DND-41 (cell line): ENCODE measurements at regions not wholly inside any gene's neighbourhood (a gene's known extent, or its start where the extent isn't known, plus 50 kb on each side); places are given as distances from the start of the nearest gene placed in this dataset.

Source experiments
- ATAC-seq: fragments of 200-7000 bp; cut with Tn5 transposase; 3 replicates; pipeline ENCODE4 v1.9.1; 2021; ENCODE audit warnings: low read depth; ENCODE audit not compliant: insufficient read depth
- DNase-seq: peaks from one replicate; pipeline ENCODE4 v3.0.0-alpha.2; 2020
- H2AFZ ChIP-seq: 2 replicates; pipeline ENCODE4 v1.6.0; 2012; ENCODE audit warnings: low read depth, low read length
- H3K27ac ChIP-seq: 2 replicates; pipeline ENCODE4 v1.5.1; 2012; ENCODE audit warnings: low read length, inconsistent platforms
- H3K27me3 ChIP-seq: fragments of 200-600 bp; sonication (generic); 2 replicates; pipeline ENCODE4 v1.6.0; 2012; ENCODE audit warnings: low read length, mild to moderate bottlenecking, inconsistent platforms; ENCODE audit not compliant: insufficient read depth, poor library complexity
- H3K36me3 ChIP-seq: 2 replicates; pipeline ENCODE4 v1.5.1; 2012; ENCODE audit warnings: low read length, inconsistent platforms; ENCODE audit not compliant: insufficient read depth
- H3K4me1 ChIP-seq: 2 replicates; pipeline ENCODE4 v1.5.1; 2012; ENCODE audit warnings: mild to moderate bottlenecking, low read length; ENCODE audit not compliant: insufficient read depth
- H3K4me2 ChIP-seq: 2 replicates; pipeline ENCODE4 v1.6.0; 2012; ENCODE audit warnings: mild to moderate bottlenecking, moderate library complexity, low read length, inconsistent platforms; ENCODE audit not compliant: insufficient read depth
- H3K4me3 ChIP-seq, 2 experiments: fragments of 200-600 bp in 1 of 2; shearing (Covaris generic) in 1 of 2; 2 replicates each; pipeline ENCODE4 v1.5.1; 2012 to 2016; ENCODE audit warnings: inconsistent platforms in 2 of 2, low read length in 2 of 2, mild to moderate bottlenecking in 2 of 2, low read depth in 1 of 2, moderate library complexity in 1 of 2
- H3K79me2 ChIP-seq: 2 replicates; pipeline ENCODE4 v1.6.0; 2012; ENCODE audit warnings: low read length, inconsistent platforms; ENCODE audit not compliant: insufficient read depth
- H3K9ac ChIP-seq: 2 replicates; pipeline ENCODE4 v1.6.0; 2012; ENCODE audit warnings: low read depth, mild to moderate bottlenecking, inconsistent platforms, low read length, moderate library complexity
- H3K9me3 ChIP-seq: 2 replicates; pipeline ENCODE4 v1.5.1; 2012; ENCODE audit warnings: low read length, moderate library complexity, mild to moderate bottlenecking, inconsistent platforms; ENCODE audit not compliant: insufficient read depth, severe bottlenecking
- H4K20me1 ChIP-seq: 2 replicates; pipeline ENCODE4 v1.6.0; 2012; ENCODE audit warnings: low read length; ENCODE audit not compliant: insufficient read depth
- EZH2 ChIP-seq: IDR thresholded peaks from 3 replicates; pipeline ENCODE4 v1.6.1; 2012; ENCODE audit warnings: borderline replicate concordance, low read depth, mild to moderate bottlenecking, moderate library complexity, low read length, inconsistent platforms; ENCODE audit not compliant: severe bottlenecking
- TF ChIP-seq, protein P1 (sequence below): IDR thresholded peaks from 2 replicates; pipeline ENCODE4 v1.5.1; 2012; ENCODE audit warnings: borderline replicate concordance, low read length, moderate library complexity, mild to moderate bottlenecking; ENCODE audit not compliant: poor library complexity, severe bottlenecking; ENCODE audit errors: extremely low read depth

DNA sequence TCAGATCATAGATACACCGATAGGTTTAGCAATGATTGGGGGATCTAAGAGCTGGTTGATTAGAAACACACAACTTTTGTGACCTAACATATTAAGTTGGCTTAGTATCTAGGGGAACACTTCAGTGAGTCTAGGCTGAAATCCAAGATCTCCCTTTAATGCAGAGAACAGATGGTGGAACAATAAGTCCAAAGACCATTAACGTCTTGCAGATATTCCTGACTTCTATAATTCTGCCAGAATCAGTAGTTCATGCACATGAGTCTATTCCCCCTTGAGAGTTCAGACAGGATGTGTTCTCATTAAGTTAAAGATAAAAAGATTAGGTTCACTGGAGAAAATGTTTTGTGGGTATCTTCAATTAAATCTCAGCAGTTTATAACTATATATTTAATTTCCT is 506.5 kb downstream of the TSN start:
- H3K27ac ChIP-seq: no peak overlapping the region
- TF ChIP-seq, protein P1, sequence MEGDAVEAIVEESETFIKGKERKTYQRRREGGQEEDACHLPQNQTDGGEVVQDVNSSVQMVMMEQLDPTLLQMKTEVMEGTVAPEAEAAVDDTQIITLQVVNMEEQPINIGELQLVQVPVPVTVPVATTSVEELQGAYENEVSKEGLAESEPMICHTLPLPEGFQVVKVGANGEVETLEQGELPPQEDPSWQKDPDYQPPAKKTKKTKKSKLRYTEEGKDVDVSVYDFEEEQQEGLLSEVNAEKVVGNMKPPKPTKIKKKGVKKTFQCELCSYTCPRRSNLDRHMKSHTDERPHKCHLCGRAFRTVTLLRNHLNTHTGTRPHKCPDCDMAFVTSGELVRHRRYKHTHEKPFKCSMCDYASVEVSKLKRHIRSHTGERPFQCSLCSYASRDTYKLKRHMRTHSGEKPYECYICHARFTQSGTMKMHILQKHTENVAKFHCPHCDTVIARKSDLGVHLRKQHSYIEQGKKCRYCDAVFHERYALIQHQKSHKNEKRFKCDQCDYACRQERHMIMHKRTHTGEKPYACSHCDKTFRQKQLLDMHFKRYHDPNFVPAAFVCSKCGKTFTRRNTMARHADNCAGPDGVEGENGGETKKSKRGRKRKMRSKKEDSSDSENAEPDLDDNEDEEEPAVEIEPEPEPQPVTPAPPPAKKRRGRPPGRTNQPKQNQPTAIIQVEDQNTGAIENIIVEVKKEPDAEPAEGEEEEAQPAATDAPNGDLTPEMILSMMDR: no peak
- TF ChIP-seq EZH2: no peak
- no peak for ATAC-seq

DNA sequence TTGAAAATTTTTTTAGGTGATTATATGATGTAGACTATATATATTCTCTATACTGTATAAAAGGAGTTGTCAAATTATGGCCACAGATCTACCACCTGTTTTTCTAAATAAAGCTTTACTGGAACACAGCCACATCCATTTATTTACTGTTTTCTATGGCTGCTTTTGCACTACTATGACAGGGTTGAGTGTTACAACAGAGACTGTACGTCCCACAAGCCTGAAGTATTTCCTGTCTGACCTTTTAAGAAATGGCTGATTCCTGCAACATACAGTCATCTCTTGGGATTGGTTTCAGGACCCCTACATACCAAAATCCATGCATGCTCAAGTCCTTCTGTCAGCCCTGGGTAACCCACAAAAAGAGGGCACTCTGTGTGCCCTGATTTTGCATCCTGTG is 508.3 kb downstream of the TSN start:
- Histone ChIP-seq H3K4me2 (no peak overlapping the region), H3K9me3 (no peaks in the 10 kb centered on the region), H3K79me2 (no peaks in the 10 kb centered on the region), H4K20me1 (no peaks in the 10 kb centered on the region), H3K9ac (no peak overlapping the region), H2AFZ (no peak overlapping the region), H3K4me1 (no peaks in the 10 kb centered on the region), H3K36me3 (no peaks in the 10 kb centered on the region), H3K4me3 (no peak overlapping the region), H3K27me3 (no peaks in the 10 kb centered on the region), H3K27ac (no peak overlapping the region)
- TF ChIP-seq, protein P1: no peak
- no peak for TF ChIP-seq EZH2
- ATAC-seq (no peak), DNase-seq (no peak)

More for the DNA sequence above, 506.5 kb downstream of the TSN start:
- no peak overlapping the region for H3K4me3 ChIP-seq
- H3K4me2 ChIP-seq: no peak overlapping the region
- H3K9me3 ChIP-seq: no peaks in the 10 kb centered on the region
- no peaks in the 10 kb centered on the region for H4K20me1 ChIP-seq
- H2AFZ ChIP-seq: no peak overlapping the region
- H3K4me1 ChIP-seq: no peaks in the 10 kb centered on the region
- no peaks in the 10 kb centered on the region for H3K36me3 ChIP-seq
- no peaks in the 10 kb centered on the region for H3K79me2 ChIP-seq
- no peak overlapping the region for H3K9ac ChIP-seq
- no peak for DNase-seq
- no peaks in the 10 kb centered on the region for H3K27me3 ChIP-seq

DNA sequence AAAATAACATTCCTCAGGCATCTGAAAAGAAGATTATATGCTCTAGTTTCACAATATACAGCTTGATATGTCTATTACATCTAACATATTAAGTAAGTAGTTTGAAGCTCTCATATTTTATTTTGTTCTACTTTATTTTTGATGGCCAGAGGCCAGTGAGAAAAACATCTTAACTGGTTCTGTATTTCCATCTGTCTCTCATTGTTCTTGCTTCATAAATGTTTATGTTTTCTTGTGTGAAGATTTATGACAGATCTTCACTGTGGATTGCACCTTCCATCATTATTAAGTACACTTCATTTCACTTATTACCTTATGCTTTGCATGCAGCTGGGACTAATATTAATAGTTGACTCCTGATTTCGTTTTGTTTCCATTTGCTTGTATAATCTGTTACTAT is 511.2 kb downstream of the TSN start:
- Histone ChIP-seq H3K36me3 (no peaks in the 10 kb centered on the region), H3K27ac (no peak overlapping the region), H3K4me2 (no peak overlapping the region), H3K9me3 (no peaks in the 10 kb centered on the region), H3K9ac (no peak overlapping the region), H3K4me1 (no peaks in the 10 kb centered on the region), H3K27me3 (no peaks in the 10 kb centered on the region), H3K79me2 (no peaks in the 10 kb centered on the region), H3K4me3 (no peak overlapping the region; a peak in 1 of 4 replicates), H4K20me1 (no peaks in the 10 kb centered on the region), H2AFZ (no peak overlapping the region)
- TF ChIP-seq, protein P1: no peak
- no peak for TF ChIP-seq EZH2
- DNase-seq (no peak), ATAC-seq (no peak)

DNA sequence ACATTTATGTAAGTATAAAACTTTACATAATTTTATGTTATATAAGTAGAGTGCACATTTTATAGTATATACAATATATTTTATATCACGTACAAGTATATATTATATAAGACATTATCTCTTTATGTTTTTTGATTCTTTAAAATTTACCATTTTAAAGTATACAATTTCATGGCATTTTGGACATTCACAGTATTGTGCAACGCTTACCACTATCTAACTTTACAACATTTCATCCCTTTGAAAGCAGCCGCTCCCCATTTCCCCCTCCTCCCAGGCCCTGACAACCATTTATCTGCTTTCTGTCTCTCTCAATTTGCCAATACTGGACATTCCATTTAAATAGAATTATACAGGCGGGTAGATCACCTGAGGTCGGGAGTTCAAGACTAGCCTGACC is 512.5 kb downstream of the TSN start:
- no peak overlapping the region for H3K9ac ChIP-seq
- TF ChIP-seq, protein P1: no peak
- no peak for TF ChIP-seq EZH2

More for the DNA sequence above, 512.5 kb downstream of the TSN start:
- H4K20me1 ChIP-seq: no peaks in the 10 kb centered on the region
- no peaks in the 10 kb centered on the region for H3K9me3 ChIP-seq
- H3K4me1 ChIP-seq: no peaks in the 10 kb centered on the region
- no peak overlapping the region for H3K27ac ChIP-seq
- ATAC-seq: no peak
- H3K79me2 ChIP-seq: no peaks in the 10 kb centered on the region
- H3K4me2 ChIP-seq: no peak overlapping the region
- no peaks in the 10 kb centered on the region for H3K36me3 ChIP-seq
- DNase-seq: no peak
- no peaks in the 10 kb centered on the region for H3K27me3 ChIP-seq
- H2AFZ ChIP-seq: no peak overlapping the region
- H3K4me3 ChIP-seq: no peak overlapping the region
